ENCODE measurements at regions not wholly inside any gene's neighbourhood (a gene's known extent, or its start where the extent isn't known, plus 50 kb on each side); places are given as distances from the start of the nearest gene placed in this dataset.

GRCh38 chr11:127733552-127733951 is 733.0 kb upstream of the KIRREL3 start:
- Mint-ChIP-seq H3K27me3 (ENCODE audit: unreplicated experiment) (no peaks in the 10 kb centered on the region), H3K4me3 (ENCODE audit: unreplicated experiment) (no peak overlapping the region), H3K4me1 (ENCODE audit: unreplicated experiment) (no peaks in the 10 kb centered on the region), H3K27ac (ENCODE audit: unreplicated experiment) (no peak overlapping the region), H3K36me3 (ENCODE audit: unreplicated experiment) (no peaks in the 10 kb centered on the region), H3K9me3 (ENCODE audit: unreplicated experiment) (no peaks in the 10 kb centered on the region)
- DNase-seq (ENCODE audit: extremely low spot score, unreplicated experiment), result no peak
- TF ChIP-seq CTCF (IDR thresholded peaks at IDR 0.05), result no peak

- H3K36me3 Mint-ChIP-seq (ENCODE audit: unreplicated experiment), result no peaks in the 10 kb centered on the region
- H3K9me3 Mint-ChIP-seq (ENCODE audit: unreplicated experiment), result no peaks in the 10 kb centered on the region
- H3K27ac Mint-ChIP-seq (ENCODE audit: unreplicated experiment), result no peak overlapping the region
- H3K27me3 Mint-ChIP-seq (ENCODE audit: unreplicated experiment), result peaks cover 2% of the 10 kb centered on the region
- H3K4me3 Mint-ChIP-seq (ENCODE audit: unreplicated experiment), result no peak overlapping the region
- H3K4me1 Mint-ChIP-seq (ENCODE audit: unreplicated experiment), result no peaks in the 10 kb centered on the region
- TF ChIP-seq CTCF (IDR thresholded peaks at IDR 0.05), result no peak
- DNase-seq (ENCODE audit: extremely low spot score, unreplicated experiment), result no peak
These were observed 725.8 kb upstream of the KIRREL3 start for GRCh38 chr11:127726367-127726766.

GRCh38 chr11:127723714-127724113 is 723.1 kb upstream of the KIRREL3 start:
- Mint-ChIP-seq H3K4me3 (ENCODE audit: unreplicated experiment) (no peak overlapping the region), H3K9me3 (ENCODE audit: unreplicated experiment) (no peaks in the 10 kb centered on the region), H3K4me1 (ENCODE audit: unreplicated experiment) (no peaks in the 10 kb centered on the region), H3K36me3 (ENCODE audit: unreplicated experiment) (no peaks in the 10 kb centered on the region), H3K27me3 (ENCODE audit: unreplicated experiment) (peaks cover 2% of the 10 kb centered on the region), H3K27ac (ENCODE audit: unreplicated experiment) (no peak overlapping the region)
- DNase-seq (ENCODE audit: extremely low spot score, unreplicated experiment), result no peak
- no peak for TF ChIP-seq CTCF (IDR thresholded peaks at IDR 0.05)

- Mint-ChIP-seq H3K27me3 (ENCODE audit: unreplicated experiment) (peaks cover 4% of the 10 kb centered on the region), H3K36me3 (ENCODE audit: unreplicated experiment) (no peaks in the 10 kb centered on the region), H3K4me3 (ENCODE audit: unreplicated experiment) (no peak overlapping the region), H3K9me3 (ENCODE audit: unreplicated experiment) (no peaks in the 10 kb centered on the region), H3K4me1 (ENCODE audit: unreplicated experiment) (no peaks in the 10 kb centered on the region), H3K27ac (ENCODE audit: unreplicated experiment) (no peak overlapping the region)
- no peak for DNase-seq (ENCODE audit: extremely low spot score, unreplicated experiment)
- no peak for TF ChIP-seq CTCF (IDR thresholded peaks at IDR 0.05)
These were observed 712.7 kb upstream of the KIRREL3 start for GRCh38 chr11:127713226-127713625.

GRCh38 chr11:127711748-127712147 is 711.2 kb upstream of the KIRREL3 start:
- no peak for TF ChIP-seq CTCF (IDR thresholded peaks at IDR 0.05)
- no peaks in the 10 kb centered on the region for H3K4me1 Mint-ChIP-seq (ENCODE audit: unreplicated experiment)
- DNase-seq (ENCODE audit: extremely low spot score, unreplicated experiment), result no peak
- no peak overlapping the region for H3K4me3 Mint-ChIP-seq (ENCODE audit: unreplicated experiment)
- peaks cover 5% of the 10 kb centered on the region for H3K27me3 Mint-ChIP-seq (ENCODE audit: unreplicated experiment)
- H3K9me3 Mint-ChIP-seq (ENCODE audit: unreplicated experiment), result no peaks in the 10 kb centered on the region
- no peak overlapping the region for H3K27ac Mint-ChIP-seq (ENCODE audit: unreplicated experiment)
- H3K36me3 Mint-ChIP-seq (ENCODE audit: unreplicated experiment), result no peaks in the 10 kb centered on the region

All from osteocyte (in vitro differentiated cells).